ENCODE measurements at regions not wholly inside any gene's neighbourhood (a gene's known extent, or its start where the extent isn't known, plus 50 kb on each side); places are given as distances from the start of the nearest gene placed in this dataset.

- no peak for DNase-seq (ENCODE audit: low read depth)
- no peak for TF ChIP-seq CTCF (IDR thresholded peaks at IDR 0.05; ENCODE audit: low read depth, low read length, missing control alignments)
Measured at GRCh38 chr11:127895776-127896175, 691.6 kb downstream of the ETS1 start.

GRCh38 chr11:127894316-127894715 is 693.0 kb downstream of the ETS1 start:
- no peak overlapping the region for H3K4me3 ChIP-seq (ENCODE audit: low read depth, low read length)
- TF ChIP-seq CTCF (IDR thresholded peaks at IDR 0.05; ENCODE audit: low read depth, low read length, missing control alignments), result no peak
- no peak for DNase-seq (ENCODE audit: low read depth)

More at GRCh38 chr11:127895776-127896175, 691.6 kb downstream of the ETS1 start:
- no peak overlapping the region for H3K4me3 ChIP-seq (ENCODE audit: low read depth, low read length)

DNA sequence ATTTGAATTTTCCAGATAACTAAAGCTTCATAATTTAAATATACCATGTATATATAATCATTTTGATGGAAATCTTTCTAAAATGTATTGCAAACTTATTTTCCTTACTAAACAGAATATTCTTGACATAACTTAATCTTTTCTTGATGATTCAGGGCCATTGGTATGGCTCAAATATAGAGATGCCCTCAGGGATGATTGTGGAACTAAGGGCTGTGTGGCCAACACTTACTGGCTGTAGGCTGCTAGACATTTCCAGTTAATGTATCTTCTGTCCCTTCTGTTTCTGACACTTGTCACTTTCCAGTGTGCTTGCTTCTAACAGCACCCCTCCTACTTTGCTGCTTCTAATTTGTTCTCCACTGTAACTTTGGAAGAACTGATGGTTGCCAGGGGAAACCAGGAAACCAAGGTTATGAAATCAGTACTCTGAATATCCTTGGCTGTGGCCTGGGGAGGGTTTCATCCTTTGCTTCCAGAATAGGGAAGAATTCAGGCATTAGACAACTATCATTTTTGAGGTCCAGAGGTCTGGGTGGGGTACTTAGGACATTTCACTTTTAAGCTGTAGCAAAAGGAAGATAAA is 697.2 kb downstream of the ETS1 start:
- H3K4me3 ChIP-seq (ENCODE audit: low read depth, low read length), result no peak overlapping the region
- no peak for DNase-seq (ENCODE audit: low read depth)
- TF ChIP-seq CTCF (IDR thresholded peaks at IDR 0.05; ENCODE audit: low read depth, low read length, missing control alignments), result no peak

DNA sequence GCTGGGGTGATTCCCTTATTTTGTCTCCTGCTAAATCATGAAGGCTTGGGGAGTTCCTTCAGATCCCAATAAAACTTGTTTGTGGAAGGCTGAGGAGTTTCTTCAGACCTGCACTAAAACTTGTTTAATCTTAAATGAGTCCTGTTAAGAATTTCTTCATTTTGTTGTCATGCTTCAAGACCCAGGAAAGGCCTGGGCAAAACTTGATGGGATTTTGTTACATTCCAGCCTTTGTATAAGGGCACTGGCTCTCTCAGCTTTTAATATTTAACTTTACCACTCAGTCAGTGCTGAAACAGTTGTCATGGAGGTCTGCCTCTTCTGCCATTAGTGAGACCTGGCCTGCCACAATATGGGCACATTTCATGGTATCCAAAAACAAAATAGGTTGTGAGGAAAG is 699.0 kb downstream of the ETS1 start:
- DNase-seq (ENCODE audit: low read depth), result no peak
- no peak overlapping the region for H3K4me3 ChIP-seq (ENCODE audit: low read depth, low read length)
- no peak for TF ChIP-seq CTCF (IDR thresholded peaks at IDR 0.05; ENCODE audit: low read depth, low read length, missing control alignments)

DNA sequence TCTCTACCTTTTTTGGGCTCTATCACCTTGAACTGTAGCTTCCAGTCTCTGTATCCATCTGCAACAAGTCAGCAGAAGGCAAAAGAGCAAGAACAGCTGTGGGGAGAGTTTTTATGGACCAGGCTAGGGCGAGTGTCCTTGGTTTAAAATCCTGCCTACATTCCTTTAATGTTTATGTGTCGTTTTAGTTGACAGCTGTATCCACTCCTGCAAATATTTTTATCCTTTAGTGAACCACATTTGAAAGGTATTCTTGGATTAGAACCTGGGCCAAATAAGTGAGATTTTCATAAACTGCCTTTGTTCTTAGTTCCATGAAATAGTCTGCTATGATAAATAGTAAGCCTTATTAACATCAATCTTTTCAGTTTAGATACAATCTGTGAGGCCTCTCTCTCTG is 712.2 kb downstream of the ETS1 start:
- no peak for TF ChIP-seq CTCF (IDR thresholded peaks at IDR 0.05; ENCODE audit: low read depth, low read length, missing control alignments)
- no peak overlapping the region for H3K4me3 ChIP-seq (ENCODE audit: low read depth, low read length)
- no peak for DNase-seq (ENCODE audit: low read depth)

DNA sequence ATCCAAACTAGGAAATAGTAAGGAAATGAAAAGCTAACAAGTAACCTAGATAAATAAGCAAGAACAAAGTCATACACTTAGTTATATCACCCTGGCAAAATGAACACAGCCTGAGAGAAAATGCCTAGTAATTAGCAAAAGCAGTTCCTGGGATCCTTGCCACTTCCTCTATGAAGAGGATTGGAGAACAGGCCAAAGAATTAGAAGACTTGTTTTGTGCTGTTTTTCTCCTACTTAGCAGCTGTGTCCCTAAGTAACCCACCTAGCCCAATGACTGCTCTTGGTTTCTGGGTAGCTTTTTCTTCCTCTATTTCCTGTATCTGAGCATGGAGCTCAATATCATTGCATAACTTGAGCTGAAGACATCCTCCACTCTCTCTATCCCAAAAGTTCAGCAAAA is 713.9 kb downstream of the ETS1 start:
- TF ChIP-seq CTCF (IDR thresholded peaks at IDR 0.05; ENCODE audit: low read depth, low read length, missing control alignments), result no peak
- DNase-seq (ENCODE audit: low read depth), result no peak
- H3K4me3 ChIP-seq (ENCODE audit: low read depth, low read length), result no peak overlapping the region

DNA sequence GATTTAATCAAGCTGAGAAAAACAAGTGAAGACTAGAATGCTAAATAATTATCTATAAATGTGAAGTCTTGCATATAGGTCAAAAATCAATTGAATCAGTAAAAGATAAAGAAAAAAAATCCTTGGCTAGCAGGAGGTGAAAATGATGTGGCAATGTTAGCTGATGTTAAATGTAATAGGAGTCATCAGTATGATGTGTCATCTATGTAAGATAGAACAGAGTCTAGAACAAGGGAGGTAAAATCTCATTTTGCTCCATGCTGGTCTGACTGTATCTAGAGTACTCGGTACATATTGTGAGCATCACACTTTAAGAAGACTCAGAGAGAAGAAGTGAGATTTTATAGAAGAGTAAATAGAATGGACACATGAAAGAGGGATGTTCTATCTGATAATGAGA is 721.2 kb downstream of the ETS1 start:
- TF ChIP-seq CTCF (IDR thresholded peaks at IDR 0.05; ENCODE audit: low read depth, low read length, missing control alignments), result no peak
- DNase-seq (ENCODE audit: low read depth), result no peak
- H3K4me3 ChIP-seq (ENCODE audit: low read depth, low read length), result no peak overlapping the region

All from GM12864 (cell line).